Activated T-helper 9 cell treated with anti-CD3 and anti-CD28 coated beads, Interleukin-2, amount 50 U/mL, for 16 hours (primary cell): ENCODE measurements at regions not wholly inside any gene's neighbourhood (a gene's known extent, or its start where the extent isn't known, plus 50 kb on each side); places are given as distances from the start of the nearest gene placed in this dataset.
"Not testable (repeated sequence)": the region's sequence is repeated elsewhere in the genome, so short reads cannot be mapped to it uniquely, and the experiment has no call there.

Experiments
- DNase-seq: peaks from one replicate; pipeline ENCODE4 v3.0.0-alpha.2; 2020; ENCODE audit warnings: low read depth

DNA sequence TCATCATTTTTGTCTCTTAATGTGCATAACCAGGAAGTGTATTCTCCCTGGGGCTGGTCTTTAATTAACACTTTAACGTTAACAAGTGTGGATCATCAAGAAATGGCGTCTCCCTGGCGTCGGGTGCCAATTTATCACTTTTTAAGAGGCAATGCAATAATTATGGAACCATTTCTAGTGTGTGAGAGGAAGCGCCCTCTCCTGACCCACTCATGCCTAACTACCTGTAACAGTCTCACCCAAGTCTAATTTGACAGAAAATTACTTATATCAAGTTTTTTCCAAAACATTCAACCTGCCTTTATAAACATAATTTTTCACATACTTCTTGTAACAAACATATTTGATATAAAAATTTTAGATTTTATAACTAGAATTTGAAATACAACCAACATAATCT is 905.3 kb upstream of the MDGA2 start:
- DNase-seq: no peak

GRCh38 chr14:48575772-48576171 is 900.4 kb upstream of the MDGA2 start:
- no peak for DNase-seq

DNA sequence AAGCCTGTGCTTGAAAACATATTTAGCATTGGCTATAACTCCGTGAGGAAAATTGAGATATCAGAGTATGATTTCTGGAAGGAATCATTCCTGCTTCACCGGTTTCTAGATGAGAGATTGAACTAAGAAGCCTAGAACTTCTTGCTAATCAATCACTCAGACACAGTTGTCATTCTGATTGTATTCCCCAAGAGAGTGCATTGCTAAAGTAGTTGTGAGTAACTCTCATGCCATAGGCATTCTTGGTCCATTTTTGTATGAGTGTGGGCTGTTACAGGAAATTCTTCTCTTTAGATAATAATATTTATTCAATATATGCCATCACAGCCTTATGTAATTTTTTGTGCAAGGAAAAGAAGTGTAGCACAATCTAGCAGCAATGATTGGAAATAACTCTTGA is 893.3 kb upstream of the MDGA2 start:
- no peak for DNase-seq

GRCh38 chr14:48568252-48568651 is 892.8 kb upstream of the MDGA2 start:
- no peak for DNase-seq

DNA sequence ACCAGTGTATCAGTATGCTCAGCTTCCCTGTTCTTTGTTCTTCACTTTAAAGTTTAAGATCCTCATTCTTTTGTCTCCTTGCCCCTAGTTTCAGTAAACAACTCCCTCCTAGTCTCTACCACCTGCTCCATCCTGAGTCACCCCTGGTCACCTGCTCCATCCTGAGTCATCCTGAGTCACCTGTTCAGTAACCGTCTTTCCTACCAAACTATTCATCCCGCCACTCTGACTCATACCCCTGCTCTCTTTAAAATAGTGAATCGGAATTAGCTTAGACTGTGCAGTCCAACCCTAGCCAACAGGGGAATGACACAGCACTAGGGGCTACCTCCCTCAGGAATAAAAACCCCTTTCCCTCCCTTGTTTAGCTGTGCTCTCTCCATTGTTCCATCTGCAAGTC is 888.1 kb upstream of the MDGA2 start:
- no peak for DNase-seq

DNA sequence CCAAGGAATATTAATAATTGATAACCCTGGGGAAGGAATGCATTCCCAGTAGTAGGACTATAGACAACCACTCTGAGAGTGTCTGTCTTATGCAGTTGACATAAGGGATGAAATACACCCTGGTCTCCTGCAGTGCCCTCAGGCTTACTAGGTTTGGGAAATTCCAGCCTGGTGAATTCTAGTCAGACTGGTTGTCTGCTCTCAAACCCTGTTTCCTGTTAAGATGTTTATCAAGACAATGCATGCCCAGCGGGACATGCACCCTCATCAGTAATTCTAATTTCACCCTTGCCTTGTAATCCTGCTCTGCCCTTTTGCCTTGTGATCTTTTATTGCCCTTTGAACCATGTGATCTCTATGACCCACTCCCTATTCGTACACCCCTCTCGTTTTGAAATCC is 886.0 kb upstream of the MDGA2 start:
- DNase-seq: not testable (repeated sequence)

DNA sequence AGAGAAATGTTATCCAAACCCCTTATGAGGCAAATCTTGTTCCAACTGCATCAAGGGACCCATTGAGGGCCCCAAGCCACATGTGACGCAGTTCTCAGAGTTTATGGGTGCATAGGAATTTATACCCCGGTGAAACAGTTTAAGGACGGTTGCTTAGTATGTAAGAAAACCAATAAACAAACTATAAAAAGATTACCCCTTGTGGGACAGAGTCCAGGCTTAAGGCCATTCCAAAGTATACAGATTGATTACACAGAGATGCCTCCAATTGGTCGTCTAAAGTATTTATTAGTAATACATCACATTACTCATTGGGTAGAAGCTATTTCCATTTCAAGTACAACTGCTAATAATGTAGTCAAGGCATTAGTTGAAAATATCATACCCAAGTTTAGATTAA is 885.0 kb upstream of the MDGA2 start:
- DNase-seq: no peak

- no peak for DNase-seq
Observed at GRCh38 chr14:48553443-48553842, 878.0 kb upstream of the MDGA2 start.

DNA sequence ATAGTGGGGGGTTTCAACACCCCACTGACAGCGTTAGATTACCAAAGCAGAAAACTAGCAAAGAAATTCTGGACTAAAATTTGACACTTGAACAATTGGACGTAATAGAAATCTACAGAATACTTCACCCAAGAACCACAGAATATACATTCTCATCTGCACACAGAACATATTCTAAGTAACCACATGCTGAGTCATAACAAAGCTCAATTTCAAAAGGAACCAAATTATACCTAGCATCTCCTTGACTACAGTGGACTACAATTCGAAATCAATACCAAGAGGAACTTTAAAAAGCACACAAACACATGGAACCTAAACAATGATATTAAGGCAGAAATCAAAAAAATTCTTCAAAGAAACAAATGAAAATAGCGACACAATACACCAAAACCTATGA is 871.6 kb upstream of the MDGA2 start:
- DNase-seq: no peak

GRCh38 chr14:48537600-48537999 is 862.2 kb upstream of the MDGA2 start:
- DNase-seq: no peak

GRCh38 chr14:48536318-48536717 is 860.9 kb upstream of the MDGA2 start:
- DNase-seq: no peak

GRCh38 chr14:48527832-48528231 is 852.4 kb upstream of the MDGA2 start:
- no peak for DNase-seq

DNA sequence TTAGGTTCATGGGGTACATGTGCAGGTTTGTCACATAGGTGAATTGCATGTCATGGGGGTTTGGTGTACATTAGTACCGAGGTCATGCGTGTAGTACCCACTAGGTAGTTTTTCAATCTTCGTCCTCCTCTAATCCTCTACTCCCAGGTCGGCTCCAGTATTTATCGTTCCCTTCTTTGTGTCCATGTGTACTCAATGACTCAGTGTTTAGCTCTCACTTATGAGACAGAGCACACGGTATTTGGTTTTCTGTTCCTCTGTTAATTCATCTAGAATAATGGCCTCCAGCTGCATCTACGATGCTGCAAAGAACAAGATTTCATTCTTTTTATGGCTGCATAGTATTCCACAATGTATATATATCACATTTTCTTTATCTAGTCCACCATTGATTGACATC is 850.9 kb upstream of the MDGA2 start:
- DNase-seq: no peak

GRCh38 chr14:48504921-48505320 is 829.5 kb upstream of the MDGA2 start:
- no peak for DNase-seq

GRCh38 chr14:48490756-48491155 is 815.4 kb upstream of the MDGA2 start:
- no peak for DNase-seq

DNA sequence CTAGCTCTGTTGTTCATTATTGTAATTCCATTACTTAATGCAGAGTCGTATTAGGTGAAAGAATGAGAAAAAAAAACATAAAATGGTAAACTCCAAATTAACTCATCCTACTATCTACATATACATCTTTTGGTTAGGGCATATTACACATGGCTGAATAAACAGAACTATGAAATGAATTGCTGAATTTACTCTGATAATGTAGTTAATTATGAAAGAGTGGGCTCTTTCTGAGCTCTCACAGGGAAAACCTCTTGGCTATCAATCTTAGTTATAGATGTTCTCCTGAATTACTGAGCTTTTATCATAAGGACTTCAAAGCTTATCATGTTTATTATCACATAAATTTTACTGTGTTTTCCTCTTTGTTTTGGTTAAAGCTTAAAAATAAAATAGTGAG is 798.5 kb upstream of the MDGA2 start:
- no peak for DNase-seq

GRCh38 chr14:48456051-48456450 is 780.6 kb upstream of the MDGA2 start:
- DNase-seq: no peak

GRCh38 chr14:48454887-48455286 is 779.5 kb upstream of the MDGA2 start:
- DNase-seq: no peak

GRCh38 chr14:48452437-48452995 is 777.1 kb upstream of the MDGA2 start:
- no peak for DNase-seq

GRCh38 chr14:48435221-48435620 is 759.8 kb upstream of the MDGA2 start:
- no peak for DNase-seq

- no peak for DNase-seq
Observed at GRCh38 chr14:48430805-48431204, 755.4 kb upstream of the MDGA2 start.

- no peak for DNase-seq
Observed at GRCh38 chr14:48429512-48429911, 754.1 kb upstream of the MDGA2 start.

- DNase-seq: no peak
Observed at GRCh38 chr14:48417715-48418500, 742.5 kb upstream of the MDGA2 start.

DNA sequence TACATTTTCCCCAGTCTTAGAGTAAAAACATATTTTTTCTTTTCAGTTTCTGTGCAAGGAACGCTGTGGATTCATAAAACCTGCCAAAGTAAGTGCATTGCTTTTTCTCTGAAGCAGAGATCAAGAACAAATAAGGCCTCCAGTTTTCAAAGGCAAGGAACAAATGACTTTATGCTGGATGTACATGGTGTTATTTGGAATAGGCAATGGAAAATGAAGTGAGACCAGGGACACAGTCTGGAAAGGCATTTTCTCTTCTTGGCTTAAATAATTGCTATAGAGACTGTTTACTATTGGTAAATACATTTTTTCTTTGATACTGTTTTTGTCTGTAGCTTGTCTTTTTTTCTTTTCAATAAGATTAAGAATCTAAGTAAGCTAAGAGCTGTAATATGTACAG is 725.9 kb upstream of the MDGA2 start:
- DNase-seq: no peak
